Karpas-422 (cell line): ENCODE measurements at regions not wholly inside any gene's neighbourhood (a gene's known extent, or its start where the extent isn't known, plus 50 kb on each side); places are given as distances from the start of the nearest gene placed in this dataset.
A peak's percentile ranks its signal among the peaks of the same experiment; 100 is the strongest.
"Not testable (repeated sequence)": the region's sequence is repeated elsewhere in the genome, so short reads cannot be mapped to it uniquely, and the experiment has no call there.

ENCODE experiments used
- DNase-seq: peaks from one replicate; pipeline ENCODE4 v3.0.0-alpha.2; 2015
- H2AFZ ChIP-seq: fragments of 200-600 bp; sonication (generic); 2 replicates; pipeline ENCODE4 v1.6.1; 2014; ENCODE audit warnings: antibody characterized with exemption, low read length, mixed read lengths
- H3K27ac ChIP-seq: fragments of 200-600 bp; sonication (generic); 2 replicates; pipeline ENCODE4 v1.5.1; 2014; ENCODE audit warnings: mild to moderate bottlenecking, low read length, moderate library complexity
- H3K27me3 ChIP-seq: fragments of 200-600 bp; sonication (generic); 2 replicates; pipeline ENCODE4 v1.6.1; 2014; ENCODE audit warnings: low read length, mixed read lengths
- H3K36me3 ChIP-seq: fragments of 200-600 bp; sonication (generic); 2 replicates; pipeline ENCODE4 v1.6.1; 2014; ENCODE audit warnings: low read length, mixed read lengths; ENCODE audit not compliant: insufficient read depth
- H3K4me1 ChIP-seq: fragments of 200-600 bp; sonication (generic); 2 replicates; pipeline ENCODE4 v1.6.1; 2014; ENCODE audit warnings: mild to moderate bottlenecking, low read length, mixed read lengths
- H3K4me2 ChIP-seq: fragments of 200-600 bp; sonication (generic); 2 replicates; pipeline ENCODE4 v1.6.1; 2014; ENCODE audit warnings: low read length, low read depth, mild to moderate bottlenecking; ENCODE audit not compliant: poor library complexity, severe bottlenecking
- H3K4me3 ChIP-seq: fragments of 200-600 bp; sonication (generic); 2 replicates; pipeline ENCODE4 v1.5.1; 2014; ENCODE audit warnings: mild to moderate bottlenecking, antibody characterized with exemption, low read length, mixed read lengths
- H3K79me2 ChIP-seq: fragments of 200-600 bp; sonication (generic); 2 replicates; pipeline ENCODE4 v1.6.1; 2014; ENCODE audit warnings: mild to moderate bottlenecking, low read length, mixed read lengths
- H3K9ac ChIP-seq: fragments of 200-600 bp; sonication (generic); 2 replicates; pipeline ENCODE4 v1.6.0; 2014; ENCODE audit warnings: low read length
- H3K9me2 ChIP-seq: fragments of 200-600 bp; sonication (generic), shearing (Covaris generic); replicated peaks from 2 replicates; pipeline ENCODE4 v1.6.0; 2014; ENCODE audit warnings: mild to moderate bottlenecking, low read length, moderate library complexity; ENCODE audit not compliant: insufficient read depth
- H3K9me3 ChIP-seq: fragments of 300-700, 200-600 bp; sonication (generic); 2 replicates; pipeline ENCODE4 v1.6.1; 2014; ENCODE audit warnings: low read length, mixed read lengths
- H4K20me1 ChIP-seq: fragments of 200-600 bp; sonication (generic); 2 replicates; pipeline ENCODE4 v1.6.1; 2014; ENCODE audit warnings: mild to moderate bottlenecking, antibody characterized with exemption, low read length, low read depth; ENCODE audit not compliant: insufficient read depth

GRCh38 chr20:43832096-43832816, 82.4 kb upstream of the TOX2 start:
- no peak overlapping the region for H3K27ac ChIP-seq
- H3K27me3 ChIP-seq, result no peaks in the 10 kb centered on the region
- no peak for DNase-seq
- H3K9ac ChIP-seq, result no peak overlapping the region
- H3K4me2 ChIP-seq, result no peak overlapping the region
- no peaks in the 10 kb centered on the region for H3K79me2 ChIP-seq
- no peaks in the 10 kb centered on the region for H3K36me3 ChIP-seq
- peaks cover 4% of the 10 kb centered on the region for H3K9me3 ChIP-seq
- no peaks in the 10 kb centered on the region for H4K20me1 ChIP-seq
- no peak overlapping the region for H2AFZ ChIP-seq
- H3K4me3 ChIP-seq, result no peak overlapping the region
- H3K9me2 ChIP-seq, result no peaks in the 10 kb centered on the region
- peaks cover 9% of the 10 kb centered on the region for H3K4me1 ChIP-seq

GRCh38 chr20:43831481-43832065, 83.1 kb upstream of the TOX2 start:
- DNase-seq, result no peak

GRCh38 chr20:43830883-43831282, 83.8 kb upstream of the TOX2 start:
- Histone ChIP-seq H3K27me3 (no peaks in the 10 kb centered on the region), H3K27ac (no peak overlapping the region), H3K36me3 (no peaks in the 10 kb centered on the region), H3K9ac (no peak overlapping the region), H3K4me1 (peaks cover 16% of the 10 kb centered on the region), H4K20me1 (no peaks in the 10 kb centered on the region), H3K4me2 (no peak overlapping the region), H3K9me2 (no peaks in the 10 kb centered on the region), H3K4me3 (no peak overlapping the region), H2AFZ (no peak overlapping the region), H3K79me2 (no peaks in the 10 kb centered on the region), H3K9me3 (peaks cover 4% of the 10 kb centered on the region)
- no peak for DNase-seq

More at GRCh38 chr20:43831481-43832065, 83.1 kb upstream of the TOX2 start:
- Histone ChIP-seq H3K9me2 (no peaks in the 10 kb centered on the region), H3K9ac (no peak overlapping the region), H2AFZ (no peak overlapping the region), H3K36me3 (no peaks in the 10 kb centered on the region), H3K27ac (no peak overlapping the region), H3K9me3 (peaks cover 4% of the 10 kb centered on the region), H3K4me3 (no peak overlapping the region), H4K20me1 (no peaks in the 10 kb centered on the region), H3K4me2 (no peak overlapping the region), H3K27me3 (no peaks in the 10 kb centered on the region), H3K4me1 (peaks cover 9% of the 10 kb centered on the region), H3K79me2 (no peaks in the 10 kb centered on the region)

GRCh38 chr20:43829951-43830690, 84.5 kb upstream of the TOX2 start:
- H3K9ac ChIP-seq, result no peak overlapping the region
- H2AFZ ChIP-seq, result no peak overlapping the region
- H3K4me1 ChIP-seq, result peaks cover 24% of the 10 kb centered on the region
- no peak overlapping the region for H3K4me3 ChIP-seq
- peaks cover 4% of the 10 kb centered on the region for H3K9me3 ChIP-seq
- no peak overlapping the region for H3K4me2 ChIP-seq
- no peak overlapping the region for H3K27ac ChIP-seq
- H3K27me3 ChIP-seq, result no peaks in the 10 kb centered on the region
- DNase-seq, result no peak
- no peaks in the 10 kb centered on the region for H3K9me2 ChIP-seq
- H4K20me1 ChIP-seq, result no peaks in the 10 kb centered on the region
- no peaks in the 10 kb centered on the region for H3K79me2 ChIP-seq
- H3K36me3 ChIP-seq, result no peaks in the 10 kb centered on the region

- H3K4me2 ChIP-seq, result no peak overlapping the region
- H3K79me2 ChIP-seq, result no peaks in the 10 kb centered on the region
- H4K20me1 ChIP-seq, result no peaks in the 10 kb centered on the region
- no peak overlapping the region for H3K9ac ChIP-seq
- H3K27ac ChIP-seq, result no peak overlapping the region
- H3K4me1 ChIP-seq, result peaks cover 16% of the 10 kb centered on the region
- no peaks in the 10 kb centered on the region for H3K9me2 ChIP-seq
- 0 out of 2 replicates have a peak, but pooled peaks cover 3% of the 10 kb centered on the region for H3K27me3 ChIP-seq
- H2AFZ ChIP-seq, result no peak overlapping the region
- H3K36me3 ChIP-seq, result no peaks in the 10 kb centered on the region
- H3K4me3 ChIP-seq, result no peak overlapping the region
- DNase-seq, result no peak
- peaks cover 4% of the 10 kb centered on the region for H3K9me3 ChIP-seq
Measured at GRCh38 chr20:43827940-43828562, 86.6 kb upstream of the TOX2 start.

- not testable (repeated sequence) for H3K27ac ChIP-seq, H3K4me2 ChIP-seq, H3K27me3 ChIP-seq, H2AFZ ChIP-seq, DNase-seq, H3K4me3 ChIP-seq, H3K9me2 ChIP-seq, H3K9me3 ChIP-seq, H3K36me3 ChIP-seq, H3K79me2 ChIP-seq, H3K9ac ChIP-seq, H4K20me1 ChIP-seq
- peaks cover 16% of the 10 kb centered on the region for H3K4me1 ChIP-seq
Measured at GRCh38 chr20:43826943-43827342, 87.7 kb upstream of the TOX2 start.

- Histone ChIP-seq H3K4me1 (peaks cover 16% of the 10 kb centered on the region), H3K4me3 (no peak overlapping the region), H3K9ac (no peak overlapping the region), H3K4me2 (peak overlapping the region; percentile 39), H4K20me1 (no peaks in the 10 kb centered on the region), H3K27ac (no peak overlapping the region), H3K9me3 (peaks cover under 1% of the 10 kb centered on the region), H3K27me3 (0 out of 2 replicates have a peak, but pooled peaks cover 3% of the 10 kb centered on the region), H2AFZ (no peak overlapping the region), H3K36me3 (no peaks in the 10 kb centered on the region), H3K9me2 (no peaks in the 10 kb centered on the region), H3K79me2 (no peaks in the 10 kb centered on the region)
- DNase-seq, result peak; percentile 75
Measured at GRCh38 chr20:43825581-43825980, 89.1 kb upstream of the TOX2 start.

- no peak overlapping the region for H3K27ac ChIP-seq
- H3K4me2 ChIP-seq, result no peak overlapping the region
- peaks cover 16% of the 10 kb centered on the region for H3K4me1 ChIP-seq
- no peaks in the 10 kb centered on the region for H3K9me2 ChIP-seq
- H3K36me3 ChIP-seq, result no peaks in the 10 kb centered on the region
- H3K27me3 ChIP-seq, result 0 out of 2 replicates have a peak, but pooled peaks cover 3% of the 10 kb centered on the region
- H2AFZ ChIP-seq, result no peak overlapping the region
- H4K20me1 ChIP-seq, result no peaks in the 10 kb centered on the region
- DNase-seq, result no peak
- H3K9ac ChIP-seq, result no peak overlapping the region
- no peaks in the 10 kb centered on the region; the same call in 1 of the 2 replicates for H3K9me3 ChIP-seq
- no peak overlapping the region for H3K4me3 ChIP-seq
- H3K79me2 ChIP-seq, result no peaks in the 10 kb centered on the region
Measured at GRCh38 chr20:43825051-43825402, 89.6 kb upstream of the TOX2 start.
